PC-9 (cell line): ENCODE measurements at regions not wholly inside any gene's neighbourhood (a gene's known extent, or its start where the extent isn't known, plus 50 kb on each side); places are given as distances from the start of the nearest gene placed in this dataset.

Experiments
- BruUV-seq: library from RNA; stranded (reverse); fragments of 400-500 nt; replicated peaks from 2 replicates; lab custom pipeline; 2021; lab: Mats Ljungman, UMichigan
- CTCF ChIA-PET: fragments of 300-600 bp; sonication (Branson Sonifier 250); formaldehyde crosslinking; loops from one replicate; lab custom pipeline; 2022; ENCODE audit warnings: antibody characterized with exemption; lab: Charles Lee
- POLR2A ChIA-PET: fragments of 300-600 bp; sonication (Branson Sonifier 250); formaldehyde crosslinking; loops from one replicate; lab custom pipeline; 2022; ENCODE audit warnings: antibody characterized with exemption; ENCODE audit not compliant: unreplicated experiment; lab: Charles Lee
- DNase-seq, 2 experiments: peaks; one replicate each; pipeline versions ENCODE4 v3.0.0 to v3.0.0-alpha.2; 2015 to 2022; ENCODE audit warnings: mixed read lengths in 1 of 2
- H2AFZ ChIP-seq: fragments of 200-600 bp; sonication (generic); 2 replicates; pipeline ENCODE4 v1.8.1; 2017; ENCODE audit warnings: antibody characterized with exemption
- H3F3A ChIP-seq: fragments of 200-600 bp; sonication (generic); 2 replicates; pipeline ENCODE4 v1.8.1; 2017; ENCODE audit warnings: antibody characterized with exemption, mild to moderate bottlenecking, low read depth; ENCODE audit not compliant: insufficient read depth
- H3K27ac ChIP-seq: fragments of 200-600 bp; sonication (generic); 2 replicates; pipeline ENCODE4 v1.6.1; 2016; ENCODE audit warnings: mixed run types
- H3K27me3 ChIP-seq: fragments of 200-600 bp; sonication (generic); 2 replicates; pipeline ENCODE4 v1.6.1; 2016; ENCODE audit warnings: low read depth, mixed run types; ENCODE audit not compliant: insufficient read depth
- H3K36me3 ChIP-seq: fragments of 200-600 bp; sonication (generic); 2 replicates; pipeline ENCODE4 v1.6.1; 2016; ENCODE audit warnings: low read depth, mixed run types
- H3K4me1 ChIP-seq: fragments of 200-600 bp; sonication (generic); replicated peaks from 2 replicates; pipeline ENCODE4 v1.6.1; 2016; ENCODE audit warnings: mixed run types; ENCODE audit not compliant: insufficient read depth
- H3K4me2 ChIP-seq: fragments of 200-600 bp; sonication (generic); 2 replicates; pipeline ENCODE4 v1.6.1; 2017; ENCODE audit warnings: mixed run types
- H3K4me3 ChIP-seq: fragments of 200-600 bp; sonication (generic); 2 replicates; pipeline ENCODE4 v1.6.1; 2016; ENCODE audit warnings: mixed run types
- H3K79me2 ChIP-seq: fragments of 200-600 bp; sonication (generic); 2 replicates; pipeline ENCODE4 v1.6.1; 2017; ENCODE audit warnings: low read depth, mixed run types
- H3K9me2 ChIP-seq: fragments of 200-600 bp; sonication (generic); 2 replicates; pipeline ENCODE4 v1.8.1; 2017; ENCODE audit warnings: mild to moderate bottlenecking; ENCODE audit not compliant: insufficient read depth
- H3K9me3 ChIP-seq: fragments of 200-600 bp; sonication (generic); 2 replicates; pipeline ENCODE4 v1.8.1; 2016; ENCODE audit warnings: low read depth; ENCODE audit not compliant: insufficient read depth
- H4K20me1 ChIP-seq: fragments of 200-600 bp; sonication (generic); 2 replicates; pipeline ENCODE4 v1.8.1; 2017; ENCODE audit not compliant: insufficient read depth
- EZH2 ChIP-seq: fragments of 200-600 bp; sonication (generic); IDR thresholded peaks from 2 replicates; pipeline ENCODE4 v1.8.0; 2017; ENCODE audit warnings: antibody characterized with exemption, low read depth
- intact Hi-C: fragments of 100-400 bp; cut with micrococcal nuclease; formaldehyde crosslinking; loops from one replicate; pipeline ENCODE4 v1.10.0; 2022; ENCODE audit not compliant: unreplicated experiment
- TF ChIP-seq, protein P1 (sequence below): fragments of 200-600 bp; sonication (generic); conservative IDR thresholded peaks from 2 replicates; pipeline ENCODE4 v1.6.1; 2017; ENCODE audit warnings: mixed run types, antibody characterized with exemption, mild to moderate bottlenecking, moderate library complexity

DNA sequence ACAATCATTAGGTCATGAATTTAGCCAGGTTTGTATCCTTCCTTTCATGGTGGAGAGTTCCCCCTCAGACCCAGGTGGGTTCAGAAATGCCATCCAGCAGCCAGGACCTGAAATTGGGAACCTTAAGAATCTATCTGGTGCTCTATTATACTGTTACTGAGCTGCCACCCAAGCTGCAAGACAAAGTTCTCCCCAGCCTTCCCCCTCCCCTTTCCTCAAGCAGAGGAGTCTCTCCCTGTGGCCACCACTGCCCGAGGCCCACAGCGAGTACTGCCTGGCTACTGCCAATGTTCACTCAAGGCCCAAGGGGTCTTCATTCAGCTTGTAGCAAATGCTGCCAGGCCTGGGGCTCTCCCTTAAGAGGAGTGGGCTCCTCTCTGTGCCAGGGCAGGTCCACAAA, 133.8 kb downstream of the TMEM38B start:
- Histone ChIP-seq H2AFZ (no peak overlapping the region), H3K4me1 (no peaks in the 10 kb centered on the region), H3K9me3 (no peaks in the 10 kb centered on the region), H3K4me2 (no peak overlapping the region), H4K20me1 (no peaks in the 10 kb centered on the region), H3K36me3 (no peaks in the 10 kb centered on the region), H3K4me3 (no peak overlapping the region), H3K79me2 (no peaks in the 10 kb centered on the region), H3K9me2 (peaks cover 2% of the 10 kb centered on the region; the same call in 1 of the 2 replicates), H3K27me3 (no peaks in the 10 kb centered on the region), H3K27ac (no peak overlapping the region), H3F3A (no peaks in the 10 kb centered on the region)
- intact Hi-C loops, result no loop called here
- ChIA-PET POLR2A (no interaction called here), CTCF (no interaction called here)
- DNase-seq, result no peak
- no TSS peak for BruUV-seq
- no peak for TF ChIP-seq EZH2
- TF ChIP-seq, protein P1, sequence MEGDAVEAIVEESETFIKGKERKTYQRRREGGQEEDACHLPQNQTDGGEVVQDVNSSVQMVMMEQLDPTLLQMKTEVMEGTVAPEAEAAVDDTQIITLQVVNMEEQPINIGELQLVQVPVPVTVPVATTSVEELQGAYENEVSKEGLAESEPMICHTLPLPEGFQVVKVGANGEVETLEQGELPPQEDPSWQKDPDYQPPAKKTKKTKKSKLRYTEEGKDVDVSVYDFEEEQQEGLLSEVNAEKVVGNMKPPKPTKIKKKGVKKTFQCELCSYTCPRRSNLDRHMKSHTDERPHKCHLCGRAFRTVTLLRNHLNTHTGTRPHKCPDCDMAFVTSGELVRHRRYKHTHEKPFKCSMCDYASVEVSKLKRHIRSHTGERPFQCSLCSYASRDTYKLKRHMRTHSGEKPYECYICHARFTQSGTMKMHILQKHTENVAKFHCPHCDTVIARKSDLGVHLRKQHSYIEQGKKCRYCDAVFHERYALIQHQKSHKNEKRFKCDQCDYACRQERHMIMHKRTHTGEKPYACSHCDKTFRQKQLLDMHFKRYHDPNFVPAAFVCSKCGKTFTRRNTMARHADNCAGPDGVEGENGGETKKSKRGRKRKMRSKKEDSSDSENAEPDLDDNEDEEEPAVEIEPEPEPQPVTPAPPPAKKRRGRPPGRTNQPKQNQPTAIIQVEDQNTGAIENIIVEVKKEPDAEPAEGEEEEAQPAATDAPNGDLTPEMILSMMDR, result no peak

DNA sequence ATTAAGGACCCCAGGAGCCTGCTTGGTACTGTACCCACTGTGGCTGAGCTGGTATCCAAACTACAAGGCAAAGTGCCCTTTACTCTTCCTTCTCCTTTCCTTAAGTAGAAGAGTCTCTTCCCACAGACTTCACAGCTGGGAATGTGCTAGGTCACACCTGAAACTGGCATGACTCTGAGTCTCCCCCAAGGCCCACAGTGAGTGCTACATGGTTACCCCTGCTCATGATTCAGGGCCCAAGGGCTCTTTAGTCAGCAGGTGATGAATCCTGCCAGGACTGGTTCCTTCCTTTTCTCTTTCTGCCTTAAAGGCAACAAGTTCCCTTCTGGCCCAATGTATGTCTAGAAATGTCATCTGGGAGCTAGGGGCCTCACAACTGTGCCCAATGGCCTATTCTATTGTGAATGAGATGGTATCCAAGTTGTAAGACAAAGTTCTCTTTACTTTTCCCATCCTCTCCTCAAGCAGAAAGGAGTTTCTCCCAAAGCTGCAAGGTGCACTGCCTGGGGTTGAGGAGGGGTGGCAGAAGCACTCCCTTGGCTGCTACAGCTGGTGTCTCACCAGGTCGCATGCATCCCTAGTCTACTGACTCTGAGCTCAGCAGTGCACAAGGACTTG, 134.4 kb downstream of the TMEM38B start:
- no peak overlapping the region for H2AFZ ChIP-seq
- no peaks in the 10 kb centered on the region for H4K20me1 ChIP-seq
- no TSS peak for BruUV-seq
- H3K4me3 ChIP-seq, result no peak overlapping the region
- H3K4me1 ChIP-seq, result no peaks in the 10 kb centered on the region
- H3K79me2 ChIP-seq, result no peaks in the 10 kb centered on the region
- TF ChIP-seq, protein P1, result no peak
- TF ChIP-seq EZH2, result no peak
- no peak overlapping the region for H3K27ac ChIP-seq
- DNase-seq, result no peak
- no peaks in the 10 kb centered on the region for H3K36me3 ChIP-seq
- H3K27me3 ChIP-seq, result no peaks in the 10 kb centered on the region
- ChIA-PET POLR2A (no interaction called here), CTCF (no interaction called here)
- no peaks in the 10 kb centered on the region for H3K9me3 ChIP-seq
- H3F3A ChIP-seq, result no peaks in the 10 kb centered on the region
- H3K4me2 ChIP-seq, result no peak overlapping the region
- intact Hi-C loops, result no loop called here
- peaks cover 2% of the 10 kb centered on the region; the same call in 1 of the 2 replicates for H3K9me2 ChIP-seq

DNA sequence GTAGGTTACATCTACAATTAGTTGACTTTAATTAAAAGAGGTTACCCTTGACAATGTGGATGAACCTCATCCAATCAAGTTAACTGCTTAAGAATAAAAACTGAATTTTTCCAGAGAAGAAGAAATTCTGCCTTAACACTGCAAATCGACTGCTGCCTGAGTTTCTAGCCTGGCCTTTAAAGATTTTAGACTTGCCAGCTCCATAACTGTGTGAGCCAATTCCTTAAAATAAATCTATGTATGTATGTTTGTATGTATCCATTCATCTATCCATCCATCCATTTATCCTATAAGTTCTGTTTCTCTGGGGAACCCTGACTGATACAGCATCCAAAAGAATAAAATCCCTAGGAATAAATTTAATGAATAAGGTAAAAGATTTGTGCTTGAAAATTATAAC, 136.1 kb downstream of the TMEM38B start:
- no TSS peak for BruUV-seq
- intact Hi-C loops, result no loop called here
- DNase-seq, result no peak
- no peak for TF ChIP-seq EZH2
- TF ChIP-seq, protein P1, result no peak
- Histone ChIP-seq H2AFZ (no peak overlapping the region), H3K27me3 (no peaks in the 10 kb centered on the region), H3K27ac (no peak overlapping the region), H3K36me3 (no peaks in the 10 kb centered on the region), H3K79me2 (no peaks in the 10 kb centered on the region), H3K9me3 (no peaks in the 10 kb centered on the region), H3F3A (no peaks in the 10 kb centered on the region), H3K9me2 (no peaks in the 10 kb centered on the region), H4K20me1 (no peaks in the 10 kb centered on the region), H3K4me3 (no peak overlapping the region), H3K4me1 (no peaks in the 10 kb centered on the region), H3K4me2 (no peak overlapping the region)
- ChIA-PET CTCF (no interaction called here), POLR2A (no interaction called here)
